ENCODE measurements at regions not wholly inside any gene's neighbourhood (a gene's known extent, or its start where the extent isn't known, plus 50 kb on each side); places are given as distances from the start of the nearest gene placed in this dataset.

DNA sequence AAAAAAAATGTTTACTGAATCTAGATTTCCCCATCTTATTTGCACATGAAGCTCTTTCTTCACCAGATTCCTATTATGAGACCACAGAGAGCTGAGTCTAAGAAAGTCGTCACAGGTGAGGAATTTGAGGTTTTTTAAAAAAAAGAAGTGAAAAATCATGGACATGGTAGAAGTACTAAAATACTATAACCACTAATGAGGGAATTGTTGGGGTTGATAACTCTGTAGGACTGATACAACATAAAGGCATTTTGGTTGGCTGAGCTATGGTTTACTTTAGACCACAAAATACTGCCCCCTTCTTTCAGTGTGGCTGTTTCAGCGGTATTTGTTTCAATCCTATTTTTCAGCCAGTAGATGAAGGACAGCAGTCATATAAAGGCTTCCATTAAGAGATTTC, 1111.3 kb downstream of the TYW1 start (continued):
- TF ChIP-seq ZNF462 (CRISPR knock-in tag; IDR thresholded peaks at IDR 0.05) (no peak), JUNB (IDR thresholded peaks at IDR 0.05; ENCODE audit: unreplicated experiment) (no peak)

- no peaks in the 10 kb centered on the region for H3K4me1 Mint-ChIP-seq
- no peak overlapping the region for H3K27ac Mint-ChIP-seq
- peaks cover 43% of the 10 kb centered on the region for H3K36me3 Mint-ChIP-seq (ENCODE audit: low read depth)
- no peaks in the 10 kb centered on the region for H3K9me2 ChIP-seq (ENCODE audit: insufficient read depth)
- H3F3A ChIP-seq (replicated peaks; ENCODE audit: low read depth) = no peaks in the 10 kb centered on the region
- no peak overlapping the region for H3K27ac ChIP-seq (ENCODE audit: low read depth)
- no peaks in the 10 kb centered on the region for H4K20me1 ChIP-seq (replicated peaks; ENCODE audit: insufficient read depth)
- no peaks in the 10 kb centered on the region for H3K4me1 ChIP-seq (ENCODE audit: insufficient read depth)
- peaks cover 1% of the 10 kb centered on the region for H3K27me3 Mint-ChIP-seq (ENCODE audit: insufficient read depth, low read depth, poor library complexity)
- peaks cover 95% of the 10 kb centered on the region for H3K9me3 Mint-ChIP-seq
- no peaks in the 10 kb centered on the region for H3K79me2 ChIP-seq (replicated peaks; ENCODE audit: insufficient read depth)
- H3K36me3 ChIP-seq (ENCODE audit: insufficient read depth) = no peaks in the 10 kb centered on the region; the same call in 1 of the 2 replicates
- H3K4me3 ChIP-seq = no peak overlapping the region
- no peak overlapping the region for H2AFZ ChIP-seq
- ATAC-seq = no peak
- no peak for DNase-seq (ENCODE audit: low spot score)
- no peak overlapping the region for H3K4me2 ChIP-seq
- H3K4me3 Mint-ChIP-seq = no peak overlapping the region
- H3K27me3 ChIP-seq (ENCODE audit: insufficient read depth) = no peaks in the 10 kb centered on the region
- TF ChIP-seq ZNF462 (CRISPR knock-in tag; IDR thresholded peaks at IDR 0.05) (no peak), ZNF331 (CRISPR knock-in tag; IDR thresholded peaks at IDR 0.05; ENCODE audit: low read depth) (no peak), REST (IDR thresholded peaks at IDR 0.05; ENCODE audit: unreplicated experiment) (no peak), NANOG (IDR thresholded peaks at IDR 0.05; ENCODE audit: borderline replicate concordance) (no peak), EZH2 (IDR thresholded peaks at IDR 0.05; ENCODE audit: low read depth, unreplicated experiment) (no peak), ZNF114 (CRISPR knock-in tag; IDR thresholded peaks at IDR 0.05) (no peak)
These were observed 1112.7 kb downstream of the TYW1 start for GRCh38 chr7:68109299-68109698.
